Activated CD4-positive, alpha-beta T cell treated with anti-CD3 and anti-CD28 coated beads for 48 hours (primary cell): ENCODE measurements at regions not wholly inside any gene's neighbourhood (a gene's known extent, or its start where the extent isn't known, plus 50 kb on each side); places are given as distances from the start of the nearest gene placed in this dataset.

ENCODE experiments used
- DNase-seq: peaks from one replicate; pipeline ENCODE4 v3.0.0-alpha.2; 2020

- no peak for DNase-seq
These were observed 52.0 kb upstream of the OSBPL8 start for GRCh38 chr12:76611533-76611932.

GRCh38 chr12:76614364-76614763 lies 54.8 kb upstream of the OSBPL8 start:
- no peak for DNase-seq

- no peak for DNase-seq
These were observed 58.5 kb upstream of the OSBPL8 start for GRCh38 chr12:76618031-76618430.

GRCh38 chr12:76621582-76622024 lies 62.0 kb upstream of the OSBPL8 start:
- DNase-seq = peak; percentile 75

GRCh38 chr12:76622351-76622750 lies 62.8 kb upstream of the OSBPL8 start:
- no peak for DNase-seq

GRCh38 chr12:76622915-76623314 lies 63.3 kb upstream of the OSBPL8 start:
- DNase-seq = no peak

GRCh38 chr12:76623931-76624330 lies 64.4 kb upstream of the OSBPL8 start:
- DNase-seq = no peak

GRCh38 chr12:76627346-76628135 lies 68.0 kb upstream of the OSBPL8 start:
- no peak for DNase-seq

GRCh38 chr12:76628745-76629144 lies 69.2 kb upstream of the OSBPL8 start:
- DNase-seq = no peak

- DNase-seq = no peak
These were observed 72.2 kb upstream of the OSBPL8 start for GRCh38 chr12:76631741-76632140.

- DNase-seq = no peak
These were observed 73.8 kb upstream of the OSBPL8 start for GRCh38 chr12:76633415-76633814.

GRCh38 chr12:76634133-76634532 lies 74.6 kb upstream of the OSBPL8 start:
- DNase-seq = no peak

GRCh38 chr12:76636121-76636692 lies 76.6 kb upstream of the OSBPL8 start:
- DNase-seq = no peak

- no peak for DNase-seq
These were observed 78.2 kb upstream of the OSBPL8 start for GRCh38 chr12:76637807-76638206.

GRCh38 chr12:76639646-76640045 lies 80.1 kb upstream of the OSBPL8 start:
- no peak for DNase-seq

- no peak for DNase-seq
These were observed 81.5 kb upstream of the OSBPL8 start for GRCh38 chr12:76641073-76641472.

GRCh38 chr12:76641961-76642360 lies 82.4 kb upstream of the OSBPL8 start:
- no peak for DNase-seq

- DNase-seq = no peak
These were observed 83.9 kb upstream of the OSBPL8 start for GRCh38 chr12:76643438-76643837.

GRCh38 chr12:76644950-76645349 lies 85.4 kb upstream of the OSBPL8 start:
- no peak for DNase-seq

- no peak for DNase-seq
These were observed 86.4 kb upstream of the OSBPL8 start for GRCh38 chr12:76645934-76646333.

- DNase-seq = no peak
These were observed 86.8 kb upstream of the OSBPL8 start for GRCh38 chr12:76646366-76646765.

GRCh38 chr12:76649099-76649498 lies 89.5 kb upstream of the OSBPL8 start:
- DNase-seq = no peak

GRCh38 chr12:76652402-76652801 lies 92.8 kb upstream of the OSBPL8 start:
- no peak for DNase-seq

GRCh38 chr12:76653342-76653741 lies 93.8 kb upstream of the OSBPL8 start:
- DNase-seq = no peak

- DNase-seq = no peak
These were observed 99.2 kb upstream of the ZDHHC17 start for GRCh38 chr12:76664731-76665130.
